ENCODE measurements at regions not wholly inside any gene's neighbourhood (a gene's known extent, or its start where the extent isn't known, plus 50 kb on each side); places are given as distances from the start of the nearest gene placed in this dataset.
"Not testable (repeated sequence)": the region's sequence is repeated elsewhere in the genome, so short reads cannot be mapped to it uniquely, and the experiment has no call there.

- WGBS (ENCODE audit: insufficient coverage, low coverage, low lambda C conversion rate, missing lambda C conversion rate) = 19% methylated on average over 1 of the region's 1 CpG
- Histone ChIP-seq H3K9me3 (no peaks in the 10 kb centered on the region), H3K4me3 (no peak overlapping the region), H3K36me3 (no peaks in the 10 kb centered on the region), H3K27ac (no peak overlapping the region), H3K4me1 (no peaks in the 10 kb centered on the region), H3K27me3 (no peaks in the 10 kb centered on the region)
- TF ChIP-seq POLR2A (IDR thresholded peaks at IDR 0.05) (no peak), CTCF (IDR thresholded peaks at IDR 0.05) (no peak)
- ATAC-seq (no peak), DNase-seq (no peak)
- intact Hi-C loops (cut with DNase I) = no loop called here
Observed at GRCh38 chr14:48622980-48623379, 947.6 kb upstream of the MDGA2 start.

- no peak overlapping the region for H3K27ac ChIP-seq
- H3K27me3 ChIP-seq = no peaks in the 10 kb centered on the region
- DNase-seq = no peak
- no peak for TF ChIP-seq CTCF (IDR thresholded peaks at IDR 0.05)
- TF ChIP-seq POLR2A (IDR thresholded peaks at IDR 0.05) = no peak
- no peaks in the 10 kb centered on the region for H3K9me3 ChIP-seq
- H3K36me3 ChIP-seq = no peaks in the 10 kb centered on the region
- no peaks in the 10 kb centered on the region for H3K4me1 ChIP-seq
- ATAC-seq = no peak
- 0% methylated on average over 1 of the region's 1 CpG for WGBS (ENCODE audit: insufficient coverage, low coverage, low lambda C conversion rate, missing lambda C conversion rate)
- intact Hi-C loops (cut with DNase I) = no loop called here
- no peak overlapping the region for H3K4me3 ChIP-seq
Observed at GRCh38 chr14:48618057-48618456, 942.7 kb upstream of the MDGA2 start.

DNA sequence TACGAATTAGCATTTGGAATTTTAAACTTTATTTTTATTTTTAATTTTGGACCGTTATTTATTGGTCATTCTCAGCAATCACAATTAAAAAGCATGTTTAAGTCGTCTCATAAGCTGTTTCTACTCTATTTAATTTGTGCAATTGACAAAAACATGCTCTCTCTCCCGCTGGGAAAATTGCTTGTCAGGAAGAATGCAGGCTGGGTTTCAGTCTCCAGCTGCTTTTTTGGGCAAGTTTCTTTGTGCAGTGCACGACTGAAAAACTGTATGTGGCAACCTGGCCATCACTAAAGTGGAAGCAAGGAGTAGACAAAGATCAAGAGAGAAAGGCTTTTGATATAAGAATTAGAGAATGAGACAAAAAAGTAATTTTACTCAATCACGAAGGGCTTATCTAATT is 941.5 kb upstream of the MDGA2 start:
- H3K27ac ChIP-seq = no peak overlapping the region
- ATAC-seq (no peak), DNase-seq (no peak)
- 25% methylated on average over 6 of the region's 6 CpGs for WGBS (ENCODE audit: insufficient coverage, low coverage, low lambda C conversion rate, missing lambda C conversion rate)
- no peak overlapping the region for H3K4me3 ChIP-seq
- H3K36me3 ChIP-seq = no peaks in the 10 kb centered on the region
- H3K4me1 ChIP-seq = no peaks in the 10 kb centered on the region
- no peaks in the 10 kb centered on the region for H3K27me3 ChIP-seq
- TF ChIP-seq POLR2A (IDR thresholded peaks at IDR 0.05) (no peak), CTCF (IDR thresholded peaks at IDR 0.05) (no peak)
- intact Hi-C loops (cut with DNase I) = no loop called here
- no peaks in the 10 kb centered on the region for H3K9me3 ChIP-seq

GRCh38 chr14:48615618-48616017 is 940.2 kb upstream of the MDGA2 start:
- Histone ChIP-seq H3K4me1 (no peaks in the 10 kb centered on the region), H3K36me3 (no peaks in the 10 kb centered on the region), H3K27ac (no peak overlapping the region), H3K4me3 (no peak overlapping the region), H3K9me3 (no peaks in the 10 kb centered on the region), H3K27me3 (no peaks in the 10 kb centered on the region)
- ATAC-seq (no peak), DNase-seq (no peak)
- WGBS (ENCODE audit: insufficient coverage, low coverage, low lambda C conversion rate, missing lambda C conversion rate) = 75% methylated on average over 1 of the region's 1 CpG
- intact Hi-C loops (cut with DNase I) = no loop called here
- TF ChIP-seq CTCF (IDR thresholded peaks at IDR 0.05) (no peak), POLR2A (IDR thresholded peaks at IDR 0.05) (no peak)

GRCh38 chr14:48614003-48614402 is 938.6 kb upstream of the MDGA2 start:
- Histone ChIP-seq H3K27me3 (no peaks in the 10 kb centered on the region), H3K4me1 (no peaks in the 10 kb centered on the region), H3K4me3 (no peak overlapping the region), H3K9me3 (no peaks in the 10 kb centered on the region), H3K36me3 (no peaks in the 10 kb centered on the region), H3K27ac (no peak overlapping the region)
- TF ChIP-seq POLR2A (IDR thresholded peaks at IDR 0.05) = no peak
- no peak for TF ChIP-seq CTCF (IDR thresholded peaks at IDR 0.05)
- 55% methylated on average over 2 of the region's 2 CpGs for WGBS (ENCODE audit: insufficient coverage, low coverage, low lambda C conversion rate, missing lambda C conversion rate)
- no peak for ATAC-seq
- DNase-seq = no peak
- intact Hi-C loops (cut with DNase I) = no loop called here

DNA sequence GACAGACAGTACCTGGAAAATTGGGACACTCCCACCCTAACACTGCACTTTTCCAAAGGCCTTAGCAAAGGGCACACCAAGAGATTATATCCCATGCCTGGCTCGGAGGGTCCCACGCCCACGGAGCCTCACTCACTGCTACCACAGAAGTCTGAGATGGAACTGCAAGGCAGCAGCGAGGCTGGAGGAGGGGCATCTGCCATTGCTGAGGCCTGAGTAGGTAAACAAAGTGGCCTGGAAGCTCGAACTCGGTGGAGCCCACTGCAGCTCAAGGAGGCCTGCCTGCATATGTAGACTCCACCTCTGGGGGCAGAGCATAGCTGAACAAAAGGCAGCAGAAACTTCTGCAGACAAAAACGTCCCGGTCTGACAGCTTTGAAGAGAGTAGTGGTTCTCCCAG is 931.6 kb upstream of the MDGA2 start:
- H3K27me3 ChIP-seq; DNase-seq; H3K4me3 ChIP-seq; H3K27ac ChIP-seq; intact Hi-C loops (cut with DNase I); H3K9me3 ChIP-seq; ATAC-seq; H3K36me3 ChIP-seq; H3K4me1 ChIP-seq: not testable (repeated sequence)
- 41% methylated on average over 2 of the region's 8 CpGs for WGBS (ENCODE audit: insufficient coverage, low coverage, low lambda C conversion rate, missing lambda C conversion rate)
